Activated CD8-positive, alpha-beta T cell treated with anti-CD3 and anti-CD28 coated beads, Interleukin-2, amount 10 ng/mL, durations not matched to agents 7 days and 5 days (primary cell): ENCODE measurements at regions not wholly inside any gene's neighbourhood (a gene's known extent, or its start where the extent isn't known, plus 50 kb on each side); places are given as distances from the start of the nearest gene placed in this dataset.

Experiments used
- ATAC-seq: fragments of 150-1000 bp; cut with Tn5 transposase; one replicate; pipeline ENCODE4 v1.10.0; 2021; ENCODE audit warnings: moderate library complexity
- CTCF ChIA-PET: fragments of 350-600 bp; sonication (Branson Sonifier 250); formaldehyde crosslinking; loops from one replicate; lab custom pipeline; 2021; ENCODE audit warnings: antibody characterized with exemption; lab: Charles Lee
- POLR2A ChIA-PET: fragments of 350-600 bp; sonication (Branson Sonifier 250); formaldehyde crosslinking; loops from one replicate; lab custom pipeline; 2021; ENCODE audit warnings: antibody characterized with exemption; lab: Charles Lee
- DNase-seq: peaks from one replicate; pipeline ENCODE4 v3.0.0-alpha.2; 2020
- H3K27ac Mint-ChIP-seq: one replicate; pipeline ENCODE4 v1.8.0; 2021; ENCODE audit warnings: mild to moderate bottlenecking, mixed read lengths
- H3K27me3 Mint-ChIP-seq: one replicate; pipeline ENCODE4 v1.8.0; 2021; ENCODE audit warnings: low read depth, mixed read lengths
- H3K36me3 Mint-ChIP-seq: one replicate; pipeline ENCODE4 v1.8.0; 2021; ENCODE audit warnings: low read depth, mixed read lengths
- H3K4me1 Mint-ChIP-seq: one replicate; pipeline ENCODE4 v1.8.0; 2021; ENCODE audit warnings: low read depth, mixed read lengths
- H3K4me3 Mint-ChIP-seq: one replicate; pipeline ENCODE4 v1.8.0; 2021; ENCODE audit warnings: mild to moderate bottlenecking, mixed read lengths
- H3K9me3 Mint-ChIP-seq: one replicate; pipeline ENCODE4 v1.8.0; 2022; ENCODE audit warnings: mixed read lengths; ENCODE audit not compliant: insufficient read depth

DNA sequence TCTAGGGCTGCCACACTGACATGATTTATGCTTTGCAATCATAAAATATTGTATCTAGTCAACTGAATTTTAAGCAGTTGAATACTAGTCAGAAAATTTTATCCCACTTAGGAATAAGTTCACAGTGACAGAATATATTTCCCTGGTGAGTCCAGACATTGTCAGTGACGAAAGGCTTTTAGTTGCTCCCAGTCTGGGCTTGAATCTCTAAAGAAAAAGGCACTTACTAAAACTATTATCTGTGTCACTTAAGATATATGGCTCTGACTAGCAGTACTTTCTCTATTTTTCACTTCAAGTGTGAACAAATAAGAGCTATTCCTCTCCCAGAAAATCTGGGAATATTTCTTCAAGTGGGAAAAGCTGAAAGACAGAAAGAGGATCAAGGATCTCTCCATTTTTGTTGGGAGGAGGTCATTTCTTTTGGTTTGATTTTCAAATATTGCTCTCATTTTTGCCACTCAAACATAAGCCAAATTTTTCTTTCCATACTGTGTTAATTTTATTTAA, 1262.3 kb upstream of the USP15 start:
- Mint-ChIP-seq H3K27ac (no peak overlapping the region), H3K4me1 (no peaks in the 10 kb centered on the region), H3K4me3 (no peak overlapping the region), H3K36me3 (no peaks in the 10 kb centered on the region), H3K27me3 (no peaks in the 10 kb centered on the region), H3K9me3 (peaks cover 9% of the 10 kb centered on the region)
- ATAC-seq (no peak), DNase-seq (no peak)
- ChIA-PET CTCF (no interaction called here), POLR2A (no interaction called here)

DNA sequence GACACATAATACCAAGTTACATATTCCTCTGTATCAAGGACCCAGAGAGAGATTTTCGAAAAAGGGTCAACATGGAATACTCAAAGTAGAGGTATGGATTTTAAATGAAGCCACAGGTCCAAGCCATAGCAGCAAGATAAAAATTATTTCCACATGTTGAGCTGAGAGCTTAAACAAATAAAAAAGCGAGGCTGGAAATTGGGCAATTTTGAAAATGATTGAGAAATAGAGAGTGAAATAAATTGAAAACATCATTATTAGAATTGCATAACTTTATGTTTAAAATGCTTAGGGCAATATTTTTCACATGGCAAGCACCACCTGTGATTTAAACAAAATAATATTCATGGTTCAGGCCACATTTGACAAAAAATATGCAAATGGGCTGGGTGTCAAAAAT, 1251.0 kb upstream of the USP15 start:
- no peaks in the 10 kb centered on the region for H3K4me1 Mint-ChIP-seq
- no peak for DNase-seq
- no peak overlapping the region for H3K4me3 Mint-ChIP-seq
- no peak overlapping the region for H3K27ac Mint-ChIP-seq
- ATAC-seq: no peak
- H3K27me3 Mint-ChIP-seq: no peaks in the 10 kb centered on the region
- H3K36me3 Mint-ChIP-seq: no peaks in the 10 kb centered on the region
- POLR2A ChIA-PET: no interaction called here
- CTCF ChIA-PET: no interaction called here
- peaks cover 15% of the 10 kb centered on the region for H3K9me3 Mint-ChIP-seq

DNA sequence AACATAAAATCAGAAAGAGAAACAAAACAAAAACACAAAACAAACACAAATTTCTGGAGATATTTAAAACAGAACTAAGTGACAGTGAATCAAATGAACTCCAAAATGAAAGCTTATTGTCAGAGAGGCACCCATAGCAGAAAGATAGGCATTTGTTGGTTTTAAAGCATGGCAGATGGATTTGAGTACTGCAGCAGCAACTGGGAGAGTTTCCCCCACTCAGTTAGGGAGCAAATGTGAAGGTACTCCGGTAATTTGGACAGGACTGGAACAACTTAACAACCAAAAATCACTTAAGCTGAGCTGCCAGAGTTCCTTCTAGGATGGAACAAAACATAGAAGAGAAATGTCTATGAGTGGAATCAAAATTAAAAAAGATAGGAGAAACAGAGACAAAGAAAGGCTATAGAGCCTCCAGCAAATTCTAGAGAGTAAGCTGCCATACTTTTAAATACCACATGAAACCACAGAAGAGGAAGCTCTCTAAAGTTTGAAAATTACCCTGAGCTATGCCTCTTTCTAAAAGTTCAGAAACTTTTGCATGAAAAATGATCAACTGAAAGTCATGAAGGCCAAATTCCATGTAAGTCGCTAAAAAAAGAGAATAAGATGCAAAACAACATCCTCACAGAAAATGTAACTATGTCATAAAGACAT, 1248.3 kb upstream of the USP15 start:
- Mint-ChIP-seq H3K27ac (no peak overlapping the region), H3K9me3 (peaks cover 20% of the 10 kb centered on the region), H3K4me3 (no peak overlapping the region), H3K4me1 (no peaks in the 10 kb centered on the region), H3K27me3 (no peaks in the 10 kb centered on the region), H3K36me3 (no peaks in the 10 kb centered on the region)
- DNase-seq: no peak
- ChIA-PET CTCF (no interaction called here), POLR2A (no interaction called here)
- no peak for ATAC-seq

DNA sequence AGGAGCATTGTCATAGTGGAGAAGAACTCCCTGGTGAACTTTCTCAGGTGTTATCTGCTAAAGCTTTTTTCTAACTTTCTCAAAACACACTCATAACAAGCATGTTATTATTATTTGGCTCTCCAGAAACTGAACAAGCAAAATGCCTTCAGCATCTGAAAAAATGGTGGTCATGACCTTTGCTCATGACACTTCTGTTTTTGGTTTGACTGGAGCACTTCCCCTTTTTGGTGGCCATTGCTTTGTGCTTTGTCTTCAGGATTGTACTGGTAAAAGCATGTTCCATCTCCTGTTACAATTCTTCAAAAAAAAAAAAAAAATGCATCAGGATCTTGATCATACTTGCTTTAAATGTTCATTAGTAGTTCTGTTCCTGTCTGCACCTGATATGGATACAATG, 1241.6 kb upstream of the USP15 start:
- H3K4me3 Mint-ChIP-seq: no peak overlapping the region
- H3K4me1 Mint-ChIP-seq: no peaks in the 10 kb centered on the region
- no peak for ATAC-seq

DNA sequence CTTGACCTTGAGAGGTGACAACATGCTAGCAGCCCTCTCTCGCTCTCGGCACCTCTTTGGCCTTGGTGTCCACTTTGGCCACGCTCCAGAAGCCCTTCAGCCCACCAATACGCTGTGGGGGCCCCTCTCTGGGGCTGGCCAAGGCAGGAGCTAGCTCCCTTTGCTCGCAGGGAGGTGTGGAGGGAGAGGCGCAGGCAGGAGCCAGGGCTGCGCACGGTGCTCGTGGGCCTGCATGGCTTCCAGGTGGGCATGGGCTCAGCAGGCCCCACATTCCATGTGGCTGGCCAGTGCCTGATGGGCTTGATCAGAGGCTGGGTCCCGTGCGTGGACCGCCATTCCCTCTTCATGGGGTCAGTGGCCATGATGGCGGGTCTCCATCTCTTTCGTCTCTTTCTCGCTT, 1237.0 kb upstream of the USP15 start:
- DNase-seq: no peak
- ChIA-PET POLR2A (no interaction called here), CTCF (no interaction called here)
- ATAC-seq: no peak
- Mint-ChIP-seq H3K27me3 (no peaks in the 10 kb centered on the region), H3K4me3 (no peak overlapping the region), H3K36me3 (no peaks in the 10 kb centered on the region), H3K9me3 (peaks cover 33% of the 10 kb centered on the region), H3K4me1 (no peaks in the 10 kb centered on the region), H3K27ac (no peak overlapping the region)

More for the DNA sequence above, 1241.6 kb upstream of the USP15 start:
- no peak for DNase-seq
- H3K27ac Mint-ChIP-seq: no peak overlapping the region
- ChIA-PET CTCF (interaction anchor here (0.7 kb wide), 1 partner anchor 1175 kb away, joined by 3 read pairs; no protein-coding TSS in a partner anchor), POLR2A (no interaction called here)
- H3K36me3 Mint-ChIP-seq: no peaks in the 10 kb centered on the region
- H3K9me3 Mint-ChIP-seq: peaks cover 35% of the 10 kb centered on the region
- no peaks in the 10 kb centered on the region for H3K27me3 Mint-ChIP-seq

DNA sequence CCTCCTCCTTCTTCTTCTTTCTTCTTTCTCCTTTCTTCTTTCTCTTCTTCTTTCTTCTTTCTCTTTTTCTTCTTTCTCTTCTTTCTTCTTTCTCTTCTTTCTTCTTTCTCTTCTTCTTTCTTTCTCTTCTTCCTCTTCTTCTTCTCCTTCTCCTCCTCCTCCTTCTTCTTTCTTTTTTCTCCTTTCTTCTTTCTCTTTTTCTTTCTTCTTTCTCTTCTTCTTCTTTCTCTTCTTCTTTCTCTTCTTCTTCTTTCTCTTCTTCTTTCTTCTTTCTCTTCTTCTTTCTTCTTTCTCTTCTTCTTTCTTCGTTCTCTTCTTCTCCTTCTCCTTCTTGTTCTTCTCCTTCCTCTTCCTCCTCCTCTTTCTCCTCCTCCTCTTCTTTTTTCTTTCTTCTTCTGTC, 1230.7 kb upstream of the USP15 start:
- Mint-ChIP-seq H3K4me1 (no peaks in the 10 kb centered on the region), H3K36me3 (no peaks in the 10 kb centered on the region), H3K27ac (no peak overlapping the region), H3K4me3 (no peak overlapping the region), H3K27me3 (no peaks in the 10 kb centered on the region), H3K9me3 (peaks cover 5% of the 10 kb centered on the region)
- DNase-seq (no peak), ATAC-seq (no peak)
- CTCF ChIA-PET: no interaction called here
- POLR2A ChIA-PET: no interaction called here

DNA sequence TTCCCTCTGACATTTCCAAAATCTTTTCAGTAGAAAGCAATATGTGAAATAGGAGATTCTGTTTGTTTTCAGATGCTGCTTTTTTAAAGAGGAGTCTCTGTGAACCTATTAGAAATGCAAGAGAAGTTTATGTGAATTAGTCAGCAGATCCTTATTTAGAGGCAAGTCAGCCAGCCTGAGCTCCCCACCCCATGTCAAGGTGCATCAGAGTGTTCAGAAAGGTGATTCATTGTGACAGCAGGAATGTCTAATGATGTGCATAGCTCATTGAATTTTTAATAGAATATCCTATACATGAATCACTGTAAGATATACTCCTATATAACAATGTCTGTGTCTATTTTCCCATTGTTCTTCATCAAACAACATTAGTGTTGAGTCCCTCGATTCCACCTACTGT, 1222.4 kb upstream of the USP15 start:
- CTCF ChIA-PET: no interaction called here
- ATAC-seq: no peak
- H3K27ac Mint-ChIP-seq: no peak overlapping the region

DNA sequence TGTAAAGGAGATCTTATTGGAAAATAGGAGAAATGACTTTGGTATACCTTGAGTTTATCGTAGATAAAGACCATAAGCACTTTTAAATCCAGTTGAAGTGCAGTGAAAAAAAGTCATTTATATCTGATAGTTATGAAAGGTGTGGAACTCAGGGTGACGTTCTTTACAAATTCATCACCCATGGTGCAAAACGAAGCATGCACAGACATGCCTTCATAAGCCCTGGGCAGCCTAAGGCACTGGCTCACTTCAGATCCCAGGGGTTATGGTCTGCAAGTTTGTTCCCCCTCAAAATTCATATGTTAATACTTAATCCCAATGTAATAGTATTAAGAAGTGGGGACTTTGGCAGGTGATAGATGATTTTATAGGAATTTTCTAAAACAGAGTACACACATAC, 1216.4 kb upstream of the USP15 start:
- CTCF ChIA-PET: no interaction called here
- H3K27ac Mint-ChIP-seq: no peak overlapping the region
- peaks cover 4% of the 10 kb centered on the region for H3K9me3 Mint-ChIP-seq
- no peaks in the 10 kb centered on the region for H3K36me3 Mint-ChIP-seq
- POLR2A ChIA-PET: no interaction called here
- no peaks in the 10 kb centered on the region for H3K27me3 Mint-ChIP-seq
- H3K4me1 Mint-ChIP-seq: no peaks in the 10 kb centered on the region
- H3K4me3 Mint-ChIP-seq: no peak overlapping the region
- ATAC-seq: no peak
- no peak for DNase-seq

More for the DNA sequence above, 1222.4 kb upstream of the USP15 start:
- Mint-ChIP-seq H3K4me1 (no peaks in the 10 kb centered on the region), H3K27me3 (no peaks in the 10 kb centered on the region), H3K36me3 (no peaks in the 10 kb centered on the region), H3K9me3 (peaks cover 7% of the 10 kb centered on the region), H3K4me3 (no peak overlapping the region)
- POLR2A ChIA-PET: no interaction called here
- DNase-seq: no peak

DNA sequence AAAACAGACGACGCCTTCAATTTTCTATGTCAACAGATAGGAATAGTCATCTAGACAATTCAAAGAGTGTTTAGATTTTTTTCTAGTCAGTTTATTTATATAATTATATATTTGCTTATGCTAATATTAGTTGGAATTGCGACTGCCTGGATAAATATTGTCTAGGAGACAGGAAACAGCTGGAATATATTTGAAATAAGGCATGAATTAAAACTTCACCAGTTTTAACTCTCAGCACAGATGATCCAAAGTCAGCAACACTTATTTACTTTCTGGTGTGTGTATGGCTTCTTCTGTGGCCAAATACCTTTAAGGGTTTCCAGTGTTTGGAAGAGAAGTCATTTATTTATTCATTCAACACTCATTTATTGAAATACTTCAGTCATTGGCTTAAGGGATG, 1215.4 kb upstream of the USP15 start:
- H3K27me3 Mint-ChIP-seq: no peaks in the 10 kb centered on the region

DNA sequence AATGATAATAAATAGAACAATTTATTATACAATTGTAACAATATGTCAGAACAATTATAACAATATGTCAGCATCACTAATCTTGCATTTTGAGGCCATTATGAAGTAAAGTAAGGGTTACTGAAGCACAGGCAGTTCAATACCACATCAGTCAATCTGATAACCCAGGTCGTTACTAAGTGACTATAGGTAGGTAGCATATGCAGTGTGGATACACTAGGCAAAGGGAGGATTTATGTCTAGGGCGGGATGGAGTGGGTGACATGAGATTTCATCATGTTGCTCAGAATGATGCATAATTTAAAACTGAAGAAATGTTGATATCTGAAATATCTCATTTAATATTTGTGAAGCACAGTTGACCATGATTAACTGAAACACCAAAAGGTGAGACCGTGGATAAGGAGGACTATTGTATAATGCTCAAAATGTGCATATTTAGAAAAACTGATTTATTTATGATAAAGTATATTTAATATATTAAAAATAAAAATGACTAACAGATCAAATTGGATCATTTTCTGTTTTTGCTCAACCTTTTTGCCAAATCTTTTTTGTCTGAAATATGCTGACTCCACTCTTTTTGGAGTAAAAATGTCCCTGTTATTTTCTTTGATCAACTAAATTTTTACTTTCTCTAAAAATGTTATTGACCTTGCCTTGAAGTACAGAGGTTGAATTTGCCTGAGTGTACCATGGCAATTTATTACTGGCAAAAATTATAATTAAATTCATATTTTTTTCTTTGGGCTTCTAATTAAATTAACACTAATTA, 1189.4 kb upstream of the USP15 start:
- Mint-ChIP-seq H3K36me3 (no peaks in the 10 kb centered on the region), H3K4me1 (no peaks in the 10 kb centered on the region), H3K9me3 (peaks cover 9% of the 10 kb centered on the region), H3K27ac (no peak overlapping the region), H3K27me3 (no peaks in the 10 kb centered on the region), H3K4me3 (no peak overlapping the region)
- ChIA-PET CTCF (no interaction called here), POLR2A (no interaction called here)
- DNase-seq (no peak), ATAC-seq (no peak)

More for the DNA sequence above, 1215.4 kb upstream of the USP15 start:
- H3K27ac Mint-ChIP-seq: no peak overlapping the region
- peaks cover 4% of the 10 kb centered on the region for H3K9me3 Mint-ChIP-seq
- H3K36me3 Mint-ChIP-seq: no peaks in the 10 kb centered on the region
- no peak for ATAC-seq
- ChIA-PET POLR2A (no interaction called here), CTCF (no interaction called here)
- no peak overlapping the region for H3K4me3 Mint-ChIP-seq
- DNase-seq: no peak
- H3K4me1 Mint-ChIP-seq: no peaks in the 10 kb centered on the region

DNA sequence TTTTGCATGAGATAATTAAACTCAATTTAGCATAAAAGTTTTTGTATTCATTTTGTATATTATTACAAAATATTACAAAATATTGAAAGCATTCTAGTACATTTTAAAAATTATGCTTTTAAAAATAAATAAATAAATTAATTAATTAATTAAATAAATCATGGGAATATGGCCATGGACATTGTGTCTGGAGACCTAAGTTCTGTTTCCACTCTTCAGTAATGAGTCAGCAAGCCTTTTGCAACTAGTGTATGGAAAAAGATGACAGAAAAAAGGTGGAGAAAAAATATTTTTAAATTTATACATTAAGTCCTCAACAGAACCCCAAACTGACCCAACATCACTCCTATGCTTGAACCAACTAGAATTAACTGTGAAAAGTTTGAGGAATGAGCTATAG, 1187.5 kb upstream of the USP15 start:
- ChIA-PET POLR2A (no interaction called here), CTCF (no interaction called here)
- peaks cover 9% of the 10 kb centered on the region for H3K9me3 Mint-ChIP-seq
- no peak for DNase-seq
- H3K27ac Mint-ChIP-seq: no peak overlapping the region
- H3K36me3 Mint-ChIP-seq: no peaks in the 10 kb centered on the region
- no peaks in the 10 kb centered on the region for H3K4me1 Mint-ChIP-seq
- ATAC-seq: no peak
- no peak overlapping the region for H3K4me3 Mint-ChIP-seq
- no peaks in the 10 kb centered on the region for H3K27me3 Mint-ChIP-seq

DNA sequence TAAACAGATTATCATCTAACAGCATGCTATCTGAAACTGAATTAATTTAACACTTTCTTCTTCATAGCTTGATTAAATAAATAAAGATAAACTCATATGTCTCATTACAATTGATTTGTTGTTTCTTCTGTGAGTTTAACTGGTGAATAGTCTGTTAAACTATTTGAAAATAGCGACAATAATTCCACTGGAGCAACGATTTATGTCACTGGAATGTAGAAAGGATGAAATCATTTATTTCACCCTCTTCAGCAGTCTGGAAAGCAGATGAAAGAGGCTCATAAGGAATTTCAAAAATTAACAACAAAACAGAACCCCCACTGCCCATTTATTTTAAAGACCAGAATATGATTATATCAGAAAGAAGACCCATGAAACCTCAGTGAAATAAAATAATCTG, 1165.1 kb upstream of the USP15 start:
- no peak overlapping the region for H3K27ac Mint-ChIP-seq
- POLR2A ChIA-PET: no interaction called here
- DNase-seq: no peak
- CTCF ChIA-PET: no interaction called here
- no peaks in the 10 kb centered on the region for H3K4me1 Mint-ChIP-seq
- H3K9me3 Mint-ChIP-seq: peaks cover 2% of the 10 kb centered on the region
- H3K27me3 Mint-ChIP-seq: no peaks in the 10 kb centered on the region
- H3K36me3 Mint-ChIP-seq: no peaks in the 10 kb centered on the region
- no peak overlapping the region for H3K4me3 Mint-ChIP-seq
- no peak for ATAC-seq
